ENCODE measurements at regions not wholly inside any gene's neighbourhood (a gene's known extent, or its start where the extent isn't known, plus 50 kb on each side); places are given as distances from the start of the nearest gene placed in this dataset.

GRCh38 chr6:150463852-150464251 lies 95.0 kb downstream of the IYD start:
- Histone ChIP-seq H3K9ac (ENCODE audit: low read length) (no peak overlapping the region), H3K4me2 (ENCODE audit: low read depth, low read length, poor library complexity, severe bottlenecking) (no peak overlapping the region), H2AFZ (ENCODE audit: low read depth, low read length, severe bottlenecking) (no peak overlapping the region), H3F3A (ENCODE audit: insufficient read depth) (no peaks in the 10 kb centered on the region), H3K4me3 (ENCODE audit: insufficient read depth, low read length, poor library complexity, severe bottlenecking) (no peak overlapping the region), H3K79me2 (ENCODE audit: insufficient read depth, low read length) (no peaks in the 10 kb centered on the region), H3K27ac (ENCODE audit: low read depth, low read length) (no peak overlapping the region), H4K20me1 (ENCODE audit: low read depth, low read length) (no peaks in the 10 kb centered on the region), H3K9me2 (replicated peaks; ENCODE audit: insufficient read depth, low read length) (no peaks in the 10 kb centered on the region), H3K36me3 (ENCODE audit: low read length) (no peaks in the 10 kb centered on the region), H3K27me3 (ENCODE audit: low read length) (no peaks in the 10 kb centered on the region), H3K9me3 (ENCODE audit: insufficient read depth, low read length) (no peaks in the 10 kb centered on the region)
- no peak for TF ChIP-seq CTCF (IDR thresholded peaks at IDR 0.05; ENCODE audit: insufficient read depth, low read length, poor library complexity, severe bottlenecking)
- TF ChIP-seq EZH2phosphoT487 (conservative IDR thresholded peaks at IDR 0.05; ENCODE audit: low read length): no peak

- H2AFZ ChIP-seq (ENCODE audit: low read depth, low read length, severe bottlenecking): no peak overlapping the region
- H3K4me3 ChIP-seq (ENCODE audit: insufficient read depth, low read length, poor library complexity, severe bottlenecking): no peak overlapping the region
- no peaks in the 10 kb centered on the region for H3K79me2 ChIP-seq (ENCODE audit: insufficient read depth, low read length)
- H4K20me1 ChIP-seq (ENCODE audit: low read depth, low read length): no peaks in the 10 kb centered on the region
- no peaks in the 10 kb centered on the region for H3F3A ChIP-seq (ENCODE audit: insufficient read depth)
- no peaks in the 10 kb centered on the region for H3K9me3 ChIP-seq (ENCODE audit: insufficient read depth, low read length)
- H3K4me2 ChIP-seq (ENCODE audit: low read depth, low read length, poor library complexity, severe bottlenecking): no peak overlapping the region
- H3K9me2 ChIP-seq (replicated peaks; ENCODE audit: insufficient read depth, low read length): no peaks in the 10 kb centered on the region
- H3K9ac ChIP-seq (ENCODE audit: low read length): no peak overlapping the region
- H3K27ac ChIP-seq (ENCODE audit: low read depth, low read length): no peak overlapping the region
- TF ChIP-seq EZH2phosphoT487 (conservative IDR thresholded peaks at IDR 0.05; ENCODE audit: low read length) (no peak), CTCF (IDR thresholded peaks at IDR 0.05; ENCODE audit: insufficient read depth, low read length, poor library complexity, severe bottlenecking) (no peak)
- H3K36me3 ChIP-seq (ENCODE audit: low read length): no peaks in the 10 kb centered on the region
- no peaks in the 10 kb centered on the region for H3K27me3 ChIP-seq (ENCODE audit: low read length)
These were observed 96.2 kb downstream of the IYD start for GRCh38 chr6:150464966-150465365.

GRCh38 chr6:150465610-150466009 lies 96.8 kb downstream of the IYD start:
- H3K9ac ChIP-seq (ENCODE audit: low read length): no peak overlapping the region
- H3K4me2 ChIP-seq (ENCODE audit: low read depth, low read length, poor library complexity, severe bottlenecking): no peak overlapping the region
- H3K27ac ChIP-seq (ENCODE audit: low read depth, low read length): no peak overlapping the region
- H3K79me2 ChIP-seq (ENCODE audit: insufficient read depth, low read length): no peaks in the 10 kb centered on the region
- H3K36me3 ChIP-seq (ENCODE audit: low read length): no peaks in the 10 kb centered on the region
- H4K20me1 ChIP-seq (ENCODE audit: low read depth, low read length): no peaks in the 10 kb centered on the region
- no peaks in the 10 kb centered on the region for H3K9me2 ChIP-seq (replicated peaks; ENCODE audit: insufficient read depth, low read length)
- no peaks in the 10 kb centered on the region for H3K27me3 ChIP-seq (ENCODE audit: low read length)
- H2AFZ ChIP-seq (ENCODE audit: low read depth, low read length, severe bottlenecking): no peak overlapping the region
- no peak overlapping the region for H3K4me3 ChIP-seq (ENCODE audit: insufficient read depth, low read length, poor library complexity, severe bottlenecking)
- TF ChIP-seq EZH2phosphoT487 (conservative IDR thresholded peaks at IDR 0.05; ENCODE audit: low read length) (no peak), CTCF (IDR thresholded peaks at IDR 0.05; ENCODE audit: insufficient read depth, low read length, poor library complexity, severe bottlenecking) (no peak)
- no peaks in the 10 kb centered on the region for H3K9me3 ChIP-seq (ENCODE audit: insufficient read depth, low read length)
- no peaks in the 10 kb centered on the region for H3F3A ChIP-seq (ENCODE audit: insufficient read depth)

GRCh38 chr6:150466196-150466595 lies 97.4 kb downstream of the IYD start:
- Histone ChIP-seq H3K4me2 (ENCODE audit: low read depth, low read length, poor library complexity, severe bottlenecking) (no peak overlapping the region), H2AFZ (ENCODE audit: low read depth, low read length, severe bottlenecking) (no peak overlapping the region), H3K36me3 (ENCODE audit: low read length) (no peaks in the 10 kb centered on the region), H4K20me1 (ENCODE audit: low read depth, low read length) (no peaks in the 10 kb centered on the region), H3K9me2 (replicated peaks; ENCODE audit: insufficient read depth, low read length) (no peaks in the 10 kb centered on the region), H3K9ac (ENCODE audit: low read length) (no peak overlapping the region), H3K4me3 (ENCODE audit: insufficient read depth, low read length, poor library complexity, severe bottlenecking) (no peak overlapping the region), H3K27me3 (ENCODE audit: low read length) (no peaks in the 10 kb centered on the region), H3K9me3 (ENCODE audit: insufficient read depth, low read length) (no peaks in the 10 kb centered on the region), H3K79me2 (ENCODE audit: insufficient read depth, low read length) (no peaks in the 10 kb centered on the region), H3F3A (ENCODE audit: insufficient read depth) (no peaks in the 10 kb centered on the region), H3K27ac (ENCODE audit: low read depth, low read length) (no peak overlapping the region)
- TF ChIP-seq EZH2phosphoT487 (conservative IDR thresholded peaks at IDR 0.05; ENCODE audit: low read length) (no peak), CTCF (IDR thresholded peaks at IDR 0.05; ENCODE audit: insufficient read depth, low read length, poor library complexity, severe bottlenecking) (no peak)
